AG04449 (cell line): ENCODE measurements at regions not wholly inside any gene's neighbourhood (a gene's known extent, or its start where the extent isn't known, plus 50 kb on each side); places are given as distances from the start of the nearest gene placed in this dataset.

Source experiments
- CTCF ChIA-PET: fragments of 350-600 bp; formaldehyde crosslinking; extraction: SDS; loops from one replicate; lab custom pipeline; 2021; ENCODE audit warnings: antibody characterized with exemption; lab: Yijun Ruan, JAX
- POLR2A ChIA-PET: fragments of 400-600, 350-600 bp; formaldehyde crosslinking; extraction: SDS; loops from one replicate; lab custom pipeline; 2020; ENCODE audit warnings: antibody characterized with exemption, inconsistent platforms; lab: Yijun Ruan, JAX
- DNase-seq: peaks from one replicate; pipeline ENCODE4 v3.0.0-alpha.2; 2010; ENCODE audit warnings: low read depth, low spot score
- H3K4me3 ChIP-seq: 2 replicates; pipeline ENCODE4 v1.5.1; 2011; ENCODE audit warnings: low read depth, mild to moderate bottlenecking, control low read depth, low read length
- TF ChIP-seq, protein P1 (sequence below): IDR thresholded peaks from one replicate; pipeline ENCODE4 v1.5.1; 2011; ENCODE audit warnings: mild to moderate bottlenecking, moderate library complexity, low read length, control low read depth, inconsistent platforms; ENCODE audit not compliant: insufficient read depth; ENCODE audit errors: missing control alignments

DNA sequence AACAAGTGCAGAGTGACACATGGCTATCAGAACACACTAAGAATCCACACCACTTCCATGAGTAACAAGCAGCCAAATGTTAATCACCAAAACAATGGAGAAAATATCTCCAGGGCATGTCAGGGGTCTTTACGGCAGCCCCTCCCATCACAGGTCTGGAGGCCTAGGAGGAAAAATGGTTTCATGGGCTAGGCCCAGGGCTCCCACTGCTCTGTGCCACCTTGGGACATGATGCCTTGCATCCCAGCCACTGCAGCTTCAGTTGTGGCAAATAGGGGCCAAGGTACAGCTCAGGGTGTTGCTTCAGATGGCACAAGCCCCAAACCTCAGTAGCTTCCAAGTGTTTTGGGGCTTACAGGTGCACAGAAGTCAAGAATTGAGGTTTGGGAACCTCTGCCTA lies 66.6 kb downstream of the NEURL3 start:
- no peak for DNase-seq
- no peak overlapping the region for H3K4me3 ChIP-seq
- CTCF ChIA-PET: no interaction called here
- POLR2A ChIA-PET: no interaction called here
- TF ChIP-seq, protein P1, sequence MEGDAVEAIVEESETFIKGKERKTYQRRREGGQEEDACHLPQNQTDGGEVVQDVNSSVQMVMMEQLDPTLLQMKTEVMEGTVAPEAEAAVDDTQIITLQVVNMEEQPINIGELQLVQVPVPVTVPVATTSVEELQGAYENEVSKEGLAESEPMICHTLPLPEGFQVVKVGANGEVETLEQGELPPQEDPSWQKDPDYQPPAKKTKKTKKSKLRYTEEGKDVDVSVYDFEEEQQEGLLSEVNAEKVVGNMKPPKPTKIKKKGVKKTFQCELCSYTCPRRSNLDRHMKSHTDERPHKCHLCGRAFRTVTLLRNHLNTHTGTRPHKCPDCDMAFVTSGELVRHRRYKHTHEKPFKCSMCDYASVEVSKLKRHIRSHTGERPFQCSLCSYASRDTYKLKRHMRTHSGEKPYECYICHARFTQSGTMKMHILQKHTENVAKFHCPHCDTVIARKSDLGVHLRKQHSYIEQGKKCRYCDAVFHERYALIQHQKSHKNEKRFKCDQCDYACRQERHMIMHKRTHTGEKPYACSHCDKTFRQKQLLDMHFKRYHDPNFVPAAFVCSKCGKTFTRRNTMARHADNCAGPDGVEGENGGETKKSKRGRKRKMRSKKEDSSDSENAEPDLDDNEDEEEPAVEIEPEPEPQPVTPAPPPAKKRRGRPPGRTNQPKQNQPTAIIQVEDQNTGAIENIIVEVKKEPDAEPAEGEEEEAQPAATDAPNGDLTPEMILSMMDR: no peak

DNA sequence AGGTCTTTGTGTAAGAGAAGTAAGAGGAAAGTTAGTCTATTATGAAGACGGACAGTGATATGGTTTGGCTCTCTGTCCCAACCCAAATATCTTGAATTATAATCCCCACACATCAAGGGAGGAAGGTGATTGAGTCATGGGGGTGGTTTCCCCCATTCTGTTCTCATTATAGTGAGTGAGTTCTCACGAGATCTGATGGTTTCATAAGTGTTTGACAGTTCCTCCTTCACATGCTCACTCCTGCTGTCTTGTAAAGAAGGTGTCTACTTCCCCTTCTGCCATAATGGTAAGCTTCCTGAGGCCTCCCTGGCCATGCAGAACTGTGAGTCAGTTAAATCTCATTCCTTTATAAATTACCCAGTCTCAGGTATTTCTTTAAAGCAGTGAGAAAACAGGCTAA lies 67.6 kb downstream of the NEURL3 start:
- no peak for DNase-seq
- TF ChIP-seq, protein P1: no peak
- POLR2A ChIA-PET: no interaction called here
- CTCF ChIA-PET: interaction anchor here (2.0 kb wide), 1 partner anchor 30 kb away, joined by 6 read pairs; no protein-coding TSS in a partner anchor
- no peak overlapping the region for H3K4me3 ChIP-seq

DNA sequence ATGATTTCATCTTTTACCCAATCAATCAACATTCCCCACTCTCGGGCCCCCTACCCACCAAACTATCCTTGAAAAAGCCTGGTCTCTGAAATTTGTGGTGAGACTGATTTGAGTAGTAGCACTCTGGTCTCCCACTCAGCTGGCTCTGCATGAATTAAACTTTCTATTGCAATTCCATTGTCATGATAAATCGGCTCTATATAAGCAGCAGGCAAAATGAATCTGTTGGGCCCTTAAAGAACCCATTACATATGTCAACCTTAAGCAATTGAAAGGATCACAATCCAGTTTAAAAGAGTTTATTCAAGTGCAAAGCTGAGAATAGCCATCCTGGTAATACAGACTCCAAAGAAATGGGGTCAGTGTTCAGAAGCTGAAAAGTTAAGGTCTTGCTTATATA lies 68.2 kb downstream of the NEURL3 start:
- TF ChIP-seq, protein P1: no peak
- no peak for DNase-seq
- POLR2A ChIA-PET: no interaction called here
- no peak overlapping the region for H3K4me3 ChIP-seq
- CTCF ChIA-PET: interaction anchor here (2.0 kb wide), 1 partner anchor 30 kb away, joined by 6 read pairs; no protein-coding TSS in a partner anchor

DNA sequence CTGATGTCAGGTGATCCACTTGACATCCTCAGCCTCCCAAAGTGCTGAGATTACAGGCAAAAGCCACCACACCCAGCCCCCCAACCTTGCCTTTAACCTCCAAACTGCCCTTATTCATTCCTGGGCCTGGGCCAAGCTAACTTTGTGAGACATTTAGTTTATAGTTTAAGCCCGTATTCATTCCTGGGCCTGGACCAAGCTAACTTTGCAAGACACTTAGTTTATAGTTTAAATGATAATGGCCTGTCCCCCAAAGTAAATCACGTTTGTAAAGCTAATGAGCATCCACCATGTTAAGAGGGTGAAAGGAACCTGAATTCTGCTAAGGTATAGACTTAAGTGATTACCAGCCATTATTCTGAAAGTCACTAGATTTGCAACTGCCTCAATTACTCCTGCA lies 68.7 kb downstream of the NEURL3 start:
- no peak overlapping the region for H3K4me3 ChIP-seq
- TF ChIP-seq, protein P1: no peak
- POLR2A ChIA-PET: no interaction called here
- DNase-seq: no peak
- CTCF ChIA-PET: interaction anchor here (2.0 kb wide), 1 partner anchor 29 kb away, joined by 6 read pairs; no protein-coding TSS in a partner anchor

DNA sequence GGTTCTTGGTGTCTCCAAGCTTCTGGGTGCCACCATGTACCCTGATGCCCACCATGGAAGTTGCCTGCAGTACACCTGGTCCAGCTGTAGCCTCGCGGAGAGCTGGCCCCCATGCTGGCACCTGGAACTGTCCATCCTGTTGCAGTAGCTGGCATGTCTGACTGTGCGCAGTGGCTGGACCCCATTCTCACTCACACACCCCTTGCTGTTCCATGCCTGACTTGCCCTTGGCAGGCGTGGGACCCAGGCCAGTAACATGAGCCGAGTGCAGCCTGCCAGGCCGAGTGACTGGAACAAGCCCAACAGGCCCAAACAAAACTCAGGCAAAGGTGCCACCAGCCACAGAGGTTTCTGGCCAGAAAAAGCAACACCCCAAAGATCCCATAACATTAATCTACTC lies 73.8 kb downstream of the NEURL3 start:
- no peak overlapping the region for H3K4me3 ChIP-seq
- CTCF ChIA-PET: interaction anchor here (1.7 kb wide), 1 partner anchor 24 kb away, joined by 3 read pairs; no protein-coding TSS in a partner anchor
- no peak for DNase-seq
- POLR2A ChIA-PET: no interaction called here
- TF ChIP-seq, protein P1: no peak

DNA sequence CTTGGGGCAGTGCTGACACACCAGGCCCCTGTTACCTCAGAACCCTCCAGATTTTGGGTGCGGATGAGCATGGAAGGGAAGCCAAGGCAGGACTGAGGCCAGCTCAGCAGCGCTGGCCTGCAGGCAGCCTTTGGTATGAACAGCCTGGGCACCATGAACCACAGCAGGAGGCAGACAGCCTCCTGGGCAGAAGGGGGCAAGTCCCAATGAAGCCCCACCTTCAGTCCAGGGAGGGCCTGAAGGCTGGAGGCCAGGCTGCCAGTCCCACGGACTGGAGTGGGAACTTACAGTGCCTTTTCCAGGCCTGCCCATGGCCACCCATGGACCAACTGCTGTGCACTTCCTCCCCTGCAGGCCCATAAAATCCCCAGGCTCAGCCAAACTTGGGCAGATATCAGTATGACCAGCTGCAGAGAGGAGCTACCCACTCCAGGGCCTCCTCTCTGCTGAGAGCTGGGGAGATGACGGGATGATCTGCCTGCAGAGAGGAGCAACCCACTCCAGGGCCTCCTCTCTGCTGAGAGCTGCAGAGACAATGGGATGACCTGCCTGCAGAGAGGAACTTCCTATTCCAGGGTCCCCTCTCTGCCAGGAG lies 74.7 kb downstream of the NEURL3 start:
- CTCF ChIA-PET: interaction anchor here (2.8 to 4.5 kb wide), 2 partner anchors 23 to 78 kb away, joined by 13 to 14 read pairs; no protein-coding TSS in a partner anchor
- DNase-seq: no peak
- no peak overlapping the region for H3K4me3 ChIP-seq
- TF ChIP-seq, protein P1: no peak
- POLR2A ChIA-PET: no interaction called here
